Colonic mucosa (tissue), 4 donors: ENCODE measurements at regions not wholly inside any gene's neighbourhood (a gene's known extent, or its start where the extent isn't known, plus 50 kb on each side); places are given as distances from the start of the nearest gene placed in this dataset.

ENCODE experiments used
- DNase-seq: peaks from one replicate; pipeline ENCODE4 v3.0.0-alpha.2; 2020
- H3K27ac ChIP-seq: fragments of 200-600 bp; one replicate; pipeline ENCODE4 v1.8.0; 2021
- H3K27me3 ChIP-seq: fragments of 200-600 bp; one replicate; pipeline ENCODE4 v1.8.0; 2021
- H3K36me3 ChIP-seq: fragments of 200-600 bp; one replicate; pipeline ENCODE4 v1.8.0; 2021
- H3K4me1 ChIP-seq: fragments of 200-600 bp; one replicate; pipeline ENCODE4 v1.8.0; 2021; ENCODE audit warnings: mild to moderate bottlenecking
- H3K4me3 ChIP-seq: fragments of 200-600 bp; one replicate; pipeline ENCODE4 v1.8.0; 2021
- H3K9ac ChIP-seq, 2 donors: one replicate each; pipeline ENCODE4 v1.7.0; 2013; ENCODE audit warnings: control low read depth in 2 of 2, low read depth in 2 of 2, low read length in 2 of 2
- H3K9me3 ChIP-seq: fragments of 200-600 bp; one replicate; pipeline ENCODE4 v1.8.0; 2021
- CTCF ChIP-seq: fragments of 200-600 bp; IDR thresholded peaks from one replicate; pipeline ENCODE4 v1.8.0; 2022; ENCODE audit warnings: antibody characterized with exemption, mild to moderate bottlenecking
- intact Hi-C: fragments of 100-400 bp; cut with DNase I; formaldehyde crosslinking; loops from one replicate; pipeline ENCODE4 v1.14.1; 2022
- donor health status: healthy.
- donor health status: DM: no; HTN: no; CAD: no.
- donor health status: DM: no; HTN: no; CAD: no.

GRCh38 chr10:105398202-105398601, 757.1 kb downstream of the SORCS3 start:
- no peak for TF ChIP-seq CTCF
- Histone ChIP-seq H3K4me3 (no peak overlapping the region), H3K27me3 (no peaks in the 10 kb centered on the region), H3K9me3 (no peaks in the 10 kb centered on the region), H3K4me1 (no peaks in the 10 kb centered on the region), H3K9ac (no peak overlapping the region), H3K27ac (no peak overlapping the region), H3K36me3 (no peaks in the 10 kb centered on the region)
- intact Hi-C loops: no loop called here
- no peak for DNase-seq

- Histone ChIP-seq H3K27ac (no peak overlapping the region), H3K9ac (no peak overlapping the region), H3K9me3 (no peaks in the 10 kb centered on the region), H3K4me1 (no peaks in the 10 kb centered on the region), H3K36me3 (no peaks in the 10 kb centered on the region), H3K4me3 (no peak overlapping the region), H3K27me3 (no peaks in the 10 kb centered on the region)
- no peak for DNase-seq
- intact Hi-C loops: no loop called here
- TF ChIP-seq CTCF: no peak
Observed at GRCh38 chr10:105391670-105392351, 750.7 kb downstream of the SORCS3 start.

- Histone ChIP-seq H3K27me3 (no peaks in the 10 kb centered on the region), H3K4me1 (no peaks in the 10 kb centered on the region), H3K9ac (no peak overlapping the region), H3K4me3 (no peak overlapping the region), H3K27ac (no peak overlapping the region), H3K36me3 (no peaks in the 10 kb centered on the region), H3K9me3 (no peaks in the 10 kb centered on the region)
- no peak for DNase-seq
- no peak for TF ChIP-seq CTCF
- intact Hi-C loops: no loop called here
Observed at GRCh38 chr10:105387971-105388370, 746.9 kb downstream of the SORCS3 start.

GRCh38 chr10:105383978-105384377, 742.9 kb downstream of the SORCS3 start:
- TF ChIP-seq CTCF: no peak
- H3K4me3 ChIP-seq: no peak overlapping the region

DNA sequence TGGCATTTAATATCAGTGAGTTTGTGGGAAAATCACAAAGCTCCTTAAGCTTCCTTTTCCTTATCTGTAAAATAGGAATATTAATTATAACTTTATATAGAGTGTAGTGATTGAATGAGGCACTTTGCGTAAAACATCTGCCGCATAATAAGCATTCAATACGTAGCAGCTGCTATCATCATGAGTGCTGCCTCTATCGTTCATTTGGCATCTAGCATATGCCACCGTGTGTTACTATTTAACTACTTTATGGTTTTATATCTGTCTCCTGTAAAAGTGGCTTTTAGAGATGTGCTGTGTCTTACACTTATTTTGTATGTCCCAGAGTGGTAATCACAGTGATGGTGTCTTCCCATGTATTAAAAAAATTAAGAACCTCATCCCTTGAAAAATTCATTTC, 729.6 kb downstream of the SORCS3 start:
- Histone ChIP-seq H3K9me3 (no peaks in the 10 kb centered on the region), H3K4me3 (no peak overlapping the region), H3K36me3 (no peaks in the 10 kb centered on the region), H3K27me3 (no peaks in the 10 kb centered on the region), H3K27ac (no peak overlapping the region), H3K4me1 (no peaks in the 10 kb centered on the region), H3K9ac (no peak overlapping the region)
- DNase-seq: no peak
- intact Hi-C loops: no loop called here
- no peak for TF ChIP-seq CTCF

More at GRCh38 chr10:105383978-105384377, 742.9 kb downstream of the SORCS3 start:
- Histone ChIP-seq H3K4me1 (no peaks in the 10 kb centered on the region), H3K9ac (no peak overlapping the region), H3K27me3 (no peaks in the 10 kb centered on the region), H3K36me3 (no peaks in the 10 kb centered on the region), H3K9me3 (no peaks in the 10 kb centered on the region), H3K27ac (no peak overlapping the region)
- intact Hi-C loops: no loop called here
- no peak for DNase-seq
